COLO668 (cell line): ENCODE measurements at regions not wholly inside any gene's neighbourhood (a gene's known extent, or its start where the extent isn't known, plus 50 kb on each side); places are given as distances from the start of the nearest gene placed in this dataset.
"Not testable (repeated sequence)": the region's sequence is repeated elsewhere in the genome, so short reads cannot be mapped to it uniquely, and the experiment has no call there.

ENCODE experiments used
- DNase-seq: peaks from one replicate; lab custom pipeline; 2025; ENCODE audit not compliant: unreplicated experiment; lab: John Stamatoyannopoulos, UW

GRCh38 chr2:120528051-120528692 is 182.2 kb downstream of the INHBB start:
- DNase-seq = no peak

DNA sequence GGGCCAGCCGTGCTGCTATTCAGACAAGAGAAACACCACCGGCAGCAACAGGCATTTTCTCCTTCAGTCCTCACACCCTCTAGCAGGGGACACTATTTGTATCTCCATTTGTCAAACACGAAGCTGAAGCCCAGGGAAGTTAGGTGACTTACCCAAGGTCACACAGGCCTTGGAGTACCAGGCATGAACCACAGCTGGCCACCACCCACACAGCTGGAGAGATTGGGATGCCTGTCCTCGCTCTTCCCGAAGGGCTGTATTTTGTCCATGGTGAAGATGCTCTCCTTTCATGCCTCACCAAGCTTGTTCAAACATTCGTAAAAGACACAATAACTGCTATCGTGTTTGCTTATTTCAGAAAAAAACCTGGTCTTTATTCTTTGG is 182.7 kb downstream of the INHBB start:
- no peak for DNase-seq

DNA sequence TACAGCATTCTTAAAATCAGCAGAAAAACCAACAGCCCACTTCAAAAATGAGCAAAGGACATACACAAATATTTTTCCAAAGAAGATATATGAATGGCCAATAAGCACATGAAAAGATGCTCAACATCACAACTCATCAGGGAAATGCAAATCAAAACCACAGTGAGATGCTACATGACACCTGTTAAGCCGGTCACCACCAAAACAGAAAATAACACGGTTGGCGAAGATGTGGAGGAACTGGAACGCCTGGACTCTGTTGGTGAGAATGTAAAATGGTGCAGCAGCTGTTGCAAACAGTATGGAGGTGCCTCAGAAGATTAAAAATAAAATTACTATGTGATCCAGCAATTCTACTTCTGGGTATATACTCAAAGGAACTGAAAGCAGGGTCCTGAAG is 184.8 kb downstream of the INHBB start:
- no peak for DNase-seq

DNA sequence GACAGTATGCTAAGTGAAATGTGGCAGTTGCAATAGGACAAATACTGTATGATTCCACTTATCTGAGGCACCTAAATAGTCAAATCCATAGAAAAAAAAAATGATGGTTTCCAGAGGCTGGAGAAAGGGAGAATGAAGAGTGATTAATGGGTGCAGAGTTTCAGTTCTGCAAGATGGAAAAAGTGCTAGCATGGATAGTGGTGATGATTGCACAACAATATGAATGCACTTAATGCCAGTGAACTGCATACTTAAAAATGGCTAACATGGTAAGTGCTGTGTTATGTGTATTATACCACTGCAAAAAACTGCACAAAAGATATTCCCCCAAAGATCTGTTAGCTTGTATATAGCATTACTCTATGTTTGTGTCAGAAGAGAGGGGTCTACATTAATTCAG is 185.4 kb downstream of the INHBB start:
- DNase-seq = no peak

- no peak for DNase-seq
Observed at GRCh38 chr2:120531863-120532600, 186.1 kb downstream of the INHBB start.

DNA sequence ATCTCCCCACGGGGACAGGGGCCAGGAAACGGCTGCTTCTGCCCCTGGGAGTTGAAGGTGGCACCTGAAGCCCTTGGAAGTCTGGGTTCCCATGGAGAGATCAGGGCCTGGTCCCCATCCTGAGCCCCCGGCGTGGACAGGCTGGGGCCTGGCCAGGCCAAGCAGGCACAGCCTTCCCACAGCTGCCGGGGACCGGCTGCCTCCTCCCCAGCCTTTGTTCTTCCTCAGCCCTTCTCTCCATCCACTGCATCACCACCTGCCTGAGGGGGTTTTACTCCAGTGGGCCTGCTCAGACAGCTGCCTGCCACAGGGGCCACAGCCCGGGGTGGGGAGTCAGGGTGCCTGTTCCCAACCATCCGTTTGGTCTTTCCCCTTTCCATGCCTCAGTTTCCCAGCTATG is 187.7 kb downstream of the INHBB start:
- peak; percentile 20 for DNase-seq

DNA sequence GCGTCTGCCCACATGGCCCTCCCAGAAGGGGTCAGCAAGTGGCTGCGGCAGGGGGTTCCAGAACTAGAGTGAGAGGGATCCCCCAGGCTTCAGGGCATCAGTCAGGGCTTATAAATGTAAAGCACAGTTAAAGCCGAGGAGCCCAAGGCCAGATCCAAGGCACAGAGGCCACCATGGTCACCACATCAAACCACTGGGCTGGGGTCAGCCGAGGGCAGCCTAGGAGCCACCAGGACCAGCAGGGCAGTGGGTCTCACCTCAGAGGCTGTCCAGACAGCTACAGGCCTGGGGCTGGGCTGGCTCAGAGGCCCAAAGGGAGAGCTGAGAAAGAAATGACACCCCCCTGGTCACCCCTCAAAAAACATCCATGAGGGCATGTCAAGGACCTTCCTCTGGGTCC is 188.5 kb downstream of the INHBB start:
- no peak for DNase-seq

DNA sequence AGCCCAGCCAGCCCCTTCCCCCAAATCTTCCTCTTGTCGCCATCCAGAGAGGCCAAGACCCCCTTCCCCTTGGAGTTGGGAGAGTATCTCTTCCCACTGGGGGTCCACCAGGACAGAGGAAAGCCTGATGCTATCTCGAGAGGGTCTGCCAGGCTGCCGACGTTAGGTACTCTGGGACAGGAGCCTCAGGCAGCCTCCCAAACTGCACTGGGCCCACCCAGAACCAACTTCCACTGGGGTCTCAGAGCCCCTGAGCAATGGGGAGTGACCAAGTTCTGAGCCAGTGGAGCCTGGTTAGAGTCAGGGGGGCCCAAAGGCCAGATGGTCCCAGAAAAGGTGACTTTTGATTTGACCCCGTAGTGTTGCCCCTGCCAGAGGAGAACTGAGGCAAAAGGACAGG is 189.1 kb downstream of the INHBB start:
- no peak for DNase-seq

DNA sequence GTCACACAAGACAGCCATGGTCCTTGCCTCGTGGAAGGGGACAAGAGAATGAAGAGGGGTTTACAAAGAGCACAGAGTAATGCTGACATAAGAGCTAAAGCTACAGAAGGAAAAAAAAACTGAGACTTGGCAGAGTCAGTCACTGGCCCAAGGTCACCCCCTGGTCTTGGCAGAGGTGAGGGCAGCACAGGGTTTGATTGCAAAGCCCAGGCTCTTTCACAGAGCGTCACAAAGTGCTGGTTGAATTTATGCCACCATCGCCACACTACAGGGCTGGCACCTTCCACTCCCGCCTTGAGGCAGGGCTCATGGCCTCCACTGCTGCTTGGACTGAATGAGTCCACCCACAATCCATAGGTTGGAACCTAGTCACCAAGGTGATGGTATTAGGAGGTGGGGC is 190.2 kb downstream of the INHBB start:
- no peak for DNase-seq

GRCh38 chr2:120538691-120539423 is 192.9 kb downstream of the INHBB start:
- DNase-seq = peak; percentile 74

GRCh38 chr2:120539424-120539936 is 193.5 kb downstream of the INHBB start:
- DNase-seq = no peak

DNA sequence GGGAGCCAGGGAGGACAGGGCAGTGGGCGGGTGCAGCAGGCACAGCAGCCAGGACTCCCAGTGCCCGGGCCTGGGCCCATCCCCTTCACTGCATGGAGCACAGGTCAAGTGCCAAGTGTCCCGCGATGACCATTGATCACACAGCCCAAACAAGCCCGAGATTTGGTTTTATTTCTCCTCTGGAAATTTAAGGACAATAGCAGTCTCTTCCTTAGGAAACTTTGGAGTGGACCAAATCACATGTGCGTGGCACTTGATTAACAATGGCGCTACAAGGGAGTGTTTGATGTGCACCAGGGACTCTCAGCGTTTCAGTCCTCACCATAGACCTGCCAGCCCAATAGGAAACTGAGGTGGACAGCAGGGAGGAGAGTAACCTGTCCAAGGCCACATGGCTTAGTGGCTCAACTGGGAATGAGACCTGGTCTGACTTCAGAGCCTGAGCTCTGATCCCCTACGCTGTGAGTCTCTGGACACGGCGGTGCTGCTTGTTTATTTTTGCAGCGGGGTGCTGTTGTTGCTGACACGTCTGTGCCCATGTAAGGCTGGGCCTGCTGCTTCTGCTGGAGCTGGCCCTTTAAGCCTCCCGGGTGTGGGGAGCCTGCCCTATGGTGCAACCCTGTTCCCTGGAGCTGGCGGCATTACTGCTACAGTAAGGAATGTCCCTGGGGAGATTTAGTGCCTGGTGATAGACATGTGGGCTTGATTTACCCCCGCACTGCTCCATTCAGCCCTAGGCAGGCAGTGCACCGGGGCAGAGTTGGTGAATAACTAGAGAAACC is 194.2 kb downstream of the INHBB start:
- peak; percentile 22 for DNase-seq

DNA sequence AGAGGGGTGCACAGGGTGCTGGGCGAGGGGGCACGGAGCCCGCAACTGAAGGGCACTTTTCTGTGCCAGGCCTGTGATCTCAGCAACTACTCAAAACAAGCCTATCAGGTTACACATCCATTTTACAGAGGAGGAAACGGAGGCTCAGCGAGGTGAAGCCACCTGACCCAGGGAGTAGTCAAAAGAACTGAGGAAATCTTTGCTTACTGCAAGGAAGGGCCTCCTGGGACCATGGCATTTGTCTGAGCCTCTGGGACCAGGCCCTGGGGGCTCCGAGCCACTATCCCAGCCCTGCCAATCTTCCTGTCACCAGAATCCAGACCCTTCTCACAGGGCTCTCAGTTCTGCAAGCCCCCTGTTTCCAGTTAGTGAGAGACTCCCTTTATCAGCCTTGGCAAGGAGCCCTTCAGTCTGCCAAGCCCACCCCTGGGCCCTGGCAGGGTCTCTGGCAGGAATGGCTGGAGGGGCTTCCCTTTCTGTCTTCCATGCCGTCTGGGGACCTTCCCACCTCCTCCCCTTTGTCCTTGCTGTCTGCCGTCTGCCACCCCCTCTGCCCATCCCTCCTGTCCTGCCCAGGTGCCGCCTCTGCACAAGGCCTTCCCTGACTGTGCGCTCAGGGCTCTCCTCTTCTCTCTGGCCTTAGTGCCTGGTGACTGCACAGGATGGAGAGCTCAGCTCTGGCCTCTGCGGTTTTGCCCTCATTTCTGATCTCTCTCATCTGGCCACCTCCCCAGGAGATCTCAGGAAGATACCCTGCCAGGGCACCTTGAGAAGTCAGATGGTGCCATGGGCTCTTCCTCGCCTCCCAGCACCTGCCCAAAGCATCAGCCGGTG is 194.7 kb upstream of the GLI2 start:
- no peak for DNase-seq

- DNase-seq = no peak
Observed at GRCh38 chr2:120541553-120541932, 194.1 kb upstream of the GLI2 start.

DNA sequence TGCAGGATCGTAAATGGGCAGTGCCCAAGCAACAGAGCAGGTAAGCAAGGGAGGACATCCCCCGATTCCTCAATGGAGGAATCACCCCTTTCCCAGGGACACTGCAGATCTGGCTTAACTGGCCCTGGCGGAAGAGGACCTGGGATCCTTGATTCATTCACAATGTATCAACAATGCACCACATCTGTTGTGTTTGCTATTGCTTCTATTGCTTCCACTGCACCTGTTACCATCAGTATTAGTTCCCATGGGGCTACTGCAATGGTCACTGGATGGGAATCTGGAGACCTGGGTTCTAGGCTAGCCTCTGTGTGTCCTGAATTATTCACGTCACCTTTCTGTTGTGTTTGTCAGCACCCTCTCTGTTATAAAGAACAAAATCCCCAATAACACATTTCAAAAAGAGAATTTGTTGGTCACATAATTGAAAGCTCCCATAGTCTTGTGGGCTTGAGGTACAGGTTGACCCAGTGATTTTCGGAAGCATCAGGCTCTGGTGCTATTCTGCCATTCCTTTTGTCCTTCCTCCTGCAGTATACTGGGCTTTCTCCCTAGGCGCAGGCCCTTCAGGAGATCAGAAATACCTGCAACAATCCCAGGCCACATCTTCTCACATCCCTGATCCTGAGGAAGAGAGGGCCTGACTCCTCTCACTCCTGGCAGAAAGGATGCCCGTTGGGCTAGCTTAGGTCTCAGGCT is 193.5 kb upstream of the GLI2 start:
- no peak for DNase-seq

DNA sequence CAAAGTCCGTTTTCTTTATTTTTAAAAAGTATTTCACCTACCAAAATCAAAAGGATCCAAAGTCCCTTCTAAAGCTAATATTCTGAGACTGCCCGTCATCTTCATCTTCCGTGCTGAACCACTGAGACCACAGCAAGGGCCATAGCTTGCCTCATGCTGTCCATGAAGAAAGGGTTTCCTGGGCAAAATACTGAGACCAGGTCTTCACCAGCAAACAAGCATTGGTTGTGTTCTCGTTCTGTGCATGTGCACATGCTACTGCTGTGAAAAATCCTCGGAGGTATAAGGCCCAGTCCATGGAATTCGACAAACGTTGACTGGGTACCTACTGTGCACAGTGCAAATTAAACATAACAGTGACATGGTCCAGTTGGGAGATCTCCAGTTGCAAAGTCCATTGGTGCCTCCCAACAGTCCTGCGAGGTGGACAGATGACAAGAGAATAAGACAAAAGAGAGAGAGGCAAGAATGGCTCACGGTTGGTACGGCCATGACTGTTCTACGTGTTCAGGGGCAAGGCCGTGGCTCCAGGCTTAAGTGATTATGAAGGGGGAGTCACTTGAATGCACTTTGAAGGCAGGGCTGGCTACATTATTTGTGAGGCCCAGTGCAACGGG is 192.6 kb upstream of the GLI2 start:
- no peak for DNase-seq

GRCh38 chr2:120543899-120544298 is 191.8 kb upstream of the GLI2 start:
- DNase-seq = no peak

- no peak for DNase-seq
Observed at GRCh38 chr2:120544522-120544921, 191.1 kb upstream of the GLI2 start.

DNA sequence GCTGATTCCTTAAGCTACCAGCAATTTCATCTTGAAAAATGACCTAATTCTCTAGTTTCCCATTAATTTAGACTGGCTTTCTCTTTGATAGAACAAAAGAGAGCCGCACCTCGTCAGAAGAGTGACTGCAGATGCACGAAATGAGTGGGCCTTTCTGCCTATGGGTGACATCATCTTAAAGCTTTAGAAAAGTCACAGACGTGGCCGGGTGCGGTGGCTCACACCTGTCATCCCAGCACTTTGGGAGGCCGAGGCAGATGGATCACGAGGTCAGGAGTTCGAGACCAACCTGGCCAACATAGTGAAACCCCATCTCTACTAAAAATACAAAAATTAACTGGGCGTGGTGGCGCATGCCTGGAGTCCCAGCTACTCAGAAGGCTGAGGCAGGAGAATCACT is 190.7 kb upstream of the GLI2 start:
- not testable (repeated sequence) for DNase-seq
